Hematopoietic multipotent progenitor cell treated with erythropoietin and hydrocortisone succinate and interleukin-3 and kit ligand, for 15 days (in vitro differentiated cells): ENCODE measurements at regions not wholly inside any gene's neighbourhood (a gene's known extent, or its start where the extent isn't known, plus 50 kb on each side); places are given as distances from the start of the nearest gene placed in this dataset.
A peak's percentile ranks its signal among the peaks of the same experiment; 100 is the strongest.
"Not testable (repeated sequence)": the region's sequence is repeated elsewhere in the genome, so short reads cannot be mapped to it uniquely, and the experiment has no call there.

ENCODE experiments used
- DNase-seq: peaks from one replicate; pipeline ENCODE4 v3.0.0-alpha.2; 2015; ENCODE audit warnings: low spot score

DNA sequence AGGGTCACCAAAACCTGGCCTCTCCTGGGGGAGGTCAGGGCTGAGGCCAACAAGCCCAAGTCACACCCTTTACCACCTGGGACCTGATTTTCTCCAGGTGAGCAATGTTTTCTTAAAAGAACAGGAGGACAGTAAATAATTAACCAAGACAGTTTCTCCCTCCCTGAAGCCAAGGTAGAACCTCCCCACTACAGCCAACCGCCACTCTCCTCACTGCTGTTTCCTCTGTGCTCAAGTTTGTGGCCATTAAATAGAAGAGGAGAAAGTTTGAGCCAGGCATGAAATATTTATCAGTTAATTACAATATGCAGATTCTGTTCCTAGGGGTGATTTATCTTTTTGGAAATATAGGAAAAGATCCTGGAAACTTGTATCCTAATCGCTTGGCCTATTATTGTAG lies 150.6 kb upstream of the ANKRD20A1 start:
- DNase-seq, result not testable (repeated sequence)

GRCh38 chr9:67711429-67711828 lies 147.3 kb upstream of the ANKRD20A1 start:
- DNase-seq, result not testable (repeated sequence)

GRCh38 chr9:67711931-67712330 lies 146.8 kb upstream of the ANKRD20A1 start:
- not testable (repeated sequence) for DNase-seq

DNA sequence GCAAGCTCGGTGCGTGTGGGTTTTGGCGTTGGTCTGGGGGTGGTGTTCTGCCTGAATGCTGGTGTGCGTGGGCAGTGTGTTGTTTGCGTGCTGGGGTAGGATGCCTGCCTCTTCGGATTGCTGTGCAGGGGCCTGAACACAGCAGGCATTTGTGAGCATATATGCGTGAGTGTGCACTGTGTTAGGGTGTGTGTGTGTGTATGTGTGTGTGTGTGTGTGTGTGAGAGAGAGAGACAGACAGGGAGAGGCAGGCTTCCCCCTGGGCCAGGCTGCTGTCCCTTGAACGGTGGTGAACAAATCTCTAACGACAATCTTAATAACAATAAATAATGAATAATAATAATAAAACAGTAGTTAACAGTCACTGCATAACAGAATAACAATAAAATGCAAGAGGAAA lies 145.8 kb upstream of the ANKRD20A1 start:
- not testable (repeated sequence) for DNase-seq

GRCh38 chr9:67717830-67718388 lies 140.8 kb upstream of the ANKRD20A1 start:
- DNase-seq, result not testable (repeated sequence)

- DNase-seq, result peak; percentile 0
Measured at GRCh38 chr9:67720491-67720890, 138.2 kb upstream of the ANKRD20A1 start.

- DNase-seq, result not testable (repeated sequence)
Measured at GRCh38 chr9:67722460-67723090, 136.2 kb upstream of the ANKRD20A1 start.

GRCh38 chr9:67723185-67723584 lies 135.5 kb upstream of the ANKRD20A1 start:
- DNase-seq, result not testable (repeated sequence)

DNA sequence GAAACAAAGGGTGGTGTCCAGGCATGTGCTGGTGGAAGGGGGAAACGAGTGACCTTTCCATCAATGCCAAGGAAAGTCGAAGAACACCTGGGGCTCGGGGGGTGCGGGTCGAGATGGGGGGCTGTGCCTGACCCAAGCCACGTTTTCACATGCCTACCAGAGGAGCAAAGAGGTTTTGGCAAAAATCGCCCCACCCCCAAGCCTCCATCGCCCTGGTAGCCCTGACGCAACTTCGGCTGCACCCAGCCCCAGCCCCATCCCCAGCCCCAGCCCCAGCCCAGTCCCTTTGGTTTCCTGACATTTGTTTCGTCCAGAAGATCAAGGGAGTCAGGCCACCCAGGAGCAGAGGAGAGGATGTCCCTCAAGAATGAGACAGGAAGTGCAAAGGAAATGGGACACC lies 133.8 kb upstream of the ANKRD20A1 start:
- DNase-seq, result not testable (repeated sequence)

DNA sequence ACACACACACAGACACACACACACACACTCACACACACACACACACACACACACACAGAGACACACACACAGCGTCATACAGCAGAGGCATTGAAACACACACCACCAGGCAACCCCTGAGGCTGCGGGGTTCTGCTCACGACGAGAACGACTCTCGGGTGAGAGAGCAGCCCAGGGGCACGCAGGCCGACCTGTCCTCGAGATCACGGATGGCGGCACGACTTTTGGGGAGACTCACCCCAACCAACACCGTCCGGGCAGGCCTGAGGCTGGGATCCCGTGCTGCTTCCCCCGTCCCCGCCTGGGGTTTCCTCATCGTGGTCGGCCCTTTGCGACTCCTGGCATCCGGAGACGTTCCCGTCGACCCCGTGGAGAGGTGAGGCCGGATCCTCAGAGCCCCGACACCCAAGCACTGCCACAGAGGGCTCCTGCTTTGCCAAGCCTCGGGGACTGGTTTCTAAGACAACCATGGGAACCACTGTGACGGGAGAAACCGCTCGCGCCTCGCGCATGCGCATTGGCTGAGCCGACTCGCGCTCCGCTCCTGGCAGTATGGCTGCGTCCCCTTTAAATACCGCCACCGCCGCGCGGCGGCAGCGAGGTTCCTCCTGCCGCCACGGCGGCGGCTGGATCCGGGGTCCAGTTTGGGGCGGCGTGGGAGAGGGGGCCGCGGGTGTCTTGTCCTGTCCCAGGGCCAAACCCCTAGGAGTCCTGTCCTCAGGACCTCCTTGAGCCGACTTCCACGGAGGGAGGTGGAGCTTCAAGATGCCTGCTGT lies 132.3 kb upstream of the ANKRD20A1 start:
- DNase-seq, result not testable (repeated sequence)

- DNase-seq, result not testable (repeated sequence)
Measured at GRCh38 chr9:67763133-67763532, 95.6 kb upstream of the ANKRD20A1 start.

- not testable (repeated sequence) for DNase-seq
Measured at GRCh38 chr9:67771807-67772206, 86.9 kb upstream of the ANKRD20A1 start.

- not testable (repeated sequence) for DNase-seq
Measured at GRCh38 chr9:67800170-67800569, 58.6 kb upstream of the ANKRD20A1 start.
